ENCODE measurements at regions not wholly inside any gene's neighbourhood (a gene's known extent, or its start where the extent isn't known, plus 50 kb on each side); places are given as distances from the start of the nearest gene placed in this dataset.

DNA sequence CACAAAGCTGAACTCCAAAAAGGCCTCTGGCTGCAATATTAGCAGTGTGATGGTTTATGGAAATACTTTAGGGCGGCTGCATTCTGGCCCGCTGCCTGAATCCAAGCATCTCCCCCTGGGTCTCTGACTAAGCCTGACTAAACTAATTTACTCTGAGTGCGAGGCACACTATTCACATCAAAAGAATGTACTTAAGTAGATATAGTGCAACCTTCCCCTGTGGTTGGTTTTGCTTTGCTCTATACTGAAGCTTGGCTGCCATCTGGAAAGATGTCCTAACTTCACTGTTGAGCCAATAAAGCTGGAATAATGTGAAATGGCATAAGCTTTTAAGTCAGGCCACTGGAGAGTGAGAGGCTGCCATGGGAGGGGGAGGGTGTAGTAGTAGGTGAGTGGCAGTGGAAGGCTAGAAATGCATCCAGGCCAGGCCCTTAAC, 321.6 kb downstream of the AASDHPPT start:
- Histone ChIP-seq H3K4me2 (ENCODE audit: low read length) (no peak overlapping the region), H3K9me3 (ENCODE audit: control insufficient read depth, insufficient read depth, low read length) (no peaks in the 10 kb centered on the region), H4K20me1 (ENCODE audit: control insufficient read depth, insufficient read depth, low read depth, low read length) (no peaks in the 10 kb centered on the region), H3K4me3 (ENCODE audit: low read length) (no peak overlapping the region), H3K9me2 (replicated peaks; ENCODE audit: control insufficient read depth, low read length) (no peaks in the 10 kb centered on the region; the same call in 1 of the 2 replicates), H3K4me1 (ENCODE audit: control insufficient read depth, low read length) (no peaks in the 10 kb centered on the region), H3K27ac (ENCODE audit: low read depth, low read length) (no peak overlapping the region), H3K79me2 (ENCODE audit: control insufficient read depth, low read length) (no peaks in the 10 kb centered on the region), H3F3A (ENCODE audit: control insufficient read depth, insufficient read depth) (no peaks in the 10 kb centered on the region), H3K36me3 (ENCODE audit: control insufficient read depth, low read length) (no peaks in the 10 kb centered on the region), H3K27me3 (ENCODE audit: control insufficient read depth, low read length) (no peaks in the 10 kb centered on the region)
- TF ChIP-seq, protein P1, sequence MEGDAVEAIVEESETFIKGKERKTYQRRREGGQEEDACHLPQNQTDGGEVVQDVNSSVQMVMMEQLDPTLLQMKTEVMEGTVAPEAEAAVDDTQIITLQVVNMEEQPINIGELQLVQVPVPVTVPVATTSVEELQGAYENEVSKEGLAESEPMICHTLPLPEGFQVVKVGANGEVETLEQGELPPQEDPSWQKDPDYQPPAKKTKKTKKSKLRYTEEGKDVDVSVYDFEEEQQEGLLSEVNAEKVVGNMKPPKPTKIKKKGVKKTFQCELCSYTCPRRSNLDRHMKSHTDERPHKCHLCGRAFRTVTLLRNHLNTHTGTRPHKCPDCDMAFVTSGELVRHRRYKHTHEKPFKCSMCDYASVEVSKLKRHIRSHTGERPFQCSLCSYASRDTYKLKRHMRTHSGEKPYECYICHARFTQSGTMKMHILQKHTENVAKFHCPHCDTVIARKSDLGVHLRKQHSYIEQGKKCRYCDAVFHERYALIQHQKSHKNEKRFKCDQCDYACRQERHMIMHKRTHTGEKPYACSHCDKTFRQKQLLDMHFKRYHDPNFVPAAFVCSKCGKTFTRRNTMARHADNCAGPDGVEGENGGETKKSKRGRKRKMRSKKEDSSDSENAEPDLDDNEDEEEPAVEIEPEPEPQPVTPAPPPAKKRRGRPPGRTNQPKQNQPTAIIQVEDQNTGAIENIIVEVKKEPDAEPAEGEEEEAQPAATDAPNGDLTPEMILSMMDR (IDR thresholded peaks at IDR 0.05; ENCODE audit: low read depth, low read length, poor library complexity, severe bottlenecking): no peak
- no peak for TF ChIP-seq EZH2phosphoT487 (IDR thresholded peaks at IDR 0.05; ENCODE audit: borderline replicate concordance, low read length)

DNA sequence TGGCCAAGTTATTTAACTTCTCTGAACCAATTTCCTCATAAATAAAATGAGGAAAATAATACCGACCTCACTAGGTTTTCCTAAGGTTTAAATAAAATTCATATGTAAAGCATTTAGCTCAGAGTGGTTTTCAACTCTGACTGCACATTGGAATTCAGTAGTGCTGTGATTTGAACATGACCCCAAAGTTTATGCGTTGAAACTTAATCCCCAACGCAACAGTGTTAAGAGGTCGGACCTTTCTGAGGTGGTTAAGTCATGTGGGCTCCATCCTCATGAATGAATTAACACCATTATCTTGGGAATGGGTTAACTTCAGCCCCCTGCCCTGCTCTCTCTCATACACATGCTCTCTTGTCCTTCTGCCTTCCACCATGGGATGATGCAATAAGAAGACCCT, 322.2 kb downstream of the AASDHPPT start:
- Histone ChIP-seq H3K4me3 (ENCODE audit: low read length) (no peak overlapping the region), H3K36me3 (ENCODE audit: control insufficient read depth, low read length) (no peaks in the 10 kb centered on the region), H3K9me3 (ENCODE audit: control insufficient read depth, insufficient read depth, low read length) (no peaks in the 10 kb centered on the region), H3F3A (ENCODE audit: control insufficient read depth, insufficient read depth) (no peaks in the 10 kb centered on the region), H3K4me2 (ENCODE audit: low read length) (no peak overlapping the region), H3K27ac (ENCODE audit: low read depth, low read length) (no peak overlapping the region), H3K79me2 (ENCODE audit: control insufficient read depth, low read length) (no peaks in the 10 kb centered on the region), H3K9me2 (replicated peaks; ENCODE audit: control insufficient read depth, low read length) (no peaks in the 10 kb centered on the region; the same call in 1 of the 2 replicates), H4K20me1 (ENCODE audit: control insufficient read depth, insufficient read depth, low read depth, low read length) (no peaks in the 10 kb centered on the region), H3K27me3 (ENCODE audit: control insufficient read depth, low read length) (no peaks in the 10 kb centered on the region), H3K4me1 (ENCODE audit: control insufficient read depth, low read length) (no peaks in the 10 kb centered on the region)
- TF ChIP-seq, protein P1 (IDR thresholded peaks at IDR 0.05; ENCODE audit: low read depth, low read length, poor library complexity, severe bottlenecking): no peak
- TF ChIP-seq EZH2phosphoT487 (IDR thresholded peaks at IDR 0.05; ENCODE audit: borderline replicate concordance, low read length): no peak

DNA sequence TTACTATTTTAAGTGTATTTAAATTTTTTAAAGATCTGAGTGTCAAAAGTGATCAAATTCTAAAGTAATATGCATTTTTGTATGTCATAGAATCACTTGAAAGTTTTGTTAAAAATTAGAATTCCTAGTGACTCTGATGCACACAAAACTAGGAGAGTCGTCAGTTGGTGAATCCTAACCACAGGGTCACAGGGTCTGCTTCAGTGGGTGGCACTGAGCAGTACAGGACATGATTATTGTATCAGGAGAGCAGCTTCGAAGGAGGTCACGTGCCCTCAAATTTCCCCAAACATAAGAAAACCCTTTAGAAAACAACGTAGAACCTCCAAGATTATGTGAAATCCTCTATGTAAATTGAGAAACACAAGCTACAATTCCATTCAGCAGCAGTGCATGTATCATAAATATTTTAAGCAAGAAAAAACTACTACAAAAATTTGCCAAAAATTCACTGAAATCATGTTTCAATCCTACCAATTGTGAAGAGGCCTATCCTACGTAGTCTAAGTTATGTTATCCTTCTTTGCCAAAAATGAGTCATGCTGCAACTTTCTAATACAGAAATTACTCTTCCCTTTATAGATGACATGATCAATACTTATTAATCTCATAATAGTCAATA, 323.6 kb downstream of the AASDHPPT start:
- no peaks in the 10 kb centered on the region for H3K9me3 ChIP-seq (ENCODE audit: control insufficient read depth, insufficient read depth, low read length)
- H3K4me1 ChIP-seq (ENCODE audit: control insufficient read depth, low read length): no peaks in the 10 kb centered on the region
- H4K20me1 ChIP-seq (ENCODE audit: control insufficient read depth, insufficient read depth, low read depth, low read length): no peaks in the 10 kb centered on the region
- H3K9me2 ChIP-seq (replicated peaks; ENCODE audit: control insufficient read depth, low read length): no peaks in the 10 kb centered on the region; the same call in 1 of the 2 replicates
- no peaks in the 10 kb centered on the region for H3K36me3 ChIP-seq (ENCODE audit: control insufficient read depth, low read length)
- H3K4me3 ChIP-seq (ENCODE audit: low read length): no peak overlapping the region
- H3K79me2 ChIP-seq (ENCODE audit: control insufficient read depth, low read length): no peaks in the 10 kb centered on the region
- no peak overlapping the region for H3K4me2 ChIP-seq (ENCODE audit: low read length)
- H3F3A ChIP-seq (ENCODE audit: control insufficient read depth, insufficient read depth): no peaks in the 10 kb centered on the region
- no peak for TF ChIP-seq EZH2phosphoT487 (IDR thresholded peaks at IDR 0.05; ENCODE audit: borderline replicate concordance, low read length)
- TF ChIP-seq, protein P1 (IDR thresholded peaks at IDR 0.05; ENCODE audit: low read depth, low read length, poor library complexity, severe bottlenecking): no peak
- no peaks in the 10 kb centered on the region for H3K27me3 ChIP-seq (ENCODE audit: control insufficient read depth, low read length)
- no peak overlapping the region for H3K27ac ChIP-seq (ENCODE audit: low read depth, low read length)
